ENCODE measurements at regions not wholly inside any gene's neighbourhood (a gene's known extent, or its start where the extent isn't known, plus 50 kb on each side); places are given as distances from the start of the nearest gene placed in this dataset.
"Not testable (repeated sequence)": the region's sequence is repeated elsewhere in the genome, so short reads cannot be mapped to it uniquely, and the experiment has no call there.

GRCh38 chr9:93879662-93880407, 75.3 kb downstream of the BARX1 start:
- DNase-seq (ENCODE audit: low read depth), result not testable (repeated sequence)

GRCh38 chr9:93875330-93875729, 79.8 kb downstream of the BARX1 start:
- no peak for DNase-seq (ENCODE audit: low read depth)

GRCh38 chr9:93874242-93874641, 80.9 kb downstream of the BARX1 start:
- DNase-seq (ENCODE audit: low read depth), result no peak

GRCh38 chr9:93871286-93871685, 83.9 kb downstream of the BARX1 start:
- no peak for DNase-seq (ENCODE audit: low read depth)

GRCh38 chr9:93869863-93870262, 85.3 kb downstream of the BARX1 start:
- no peak for DNase-seq (ENCODE audit: low read depth)

- DNase-seq (ENCODE audit: low read depth), result no peak
Measured at GRCh38 chr9:93869088-93869487, 86.1 kb downstream of the BARX1 start.

GRCh38 chr9:93865716-93866115, 89.4 kb downstream of the BARX1 start:
- DNase-seq (ENCODE audit: low read depth), result no peak

GRCh38 chr9:93865245-93865644, 89.9 kb downstream of the BARX1 start:
- DNase-seq (ENCODE audit: low read depth), result no peak

- DNase-seq (ENCODE audit: low read depth), result no peak
Measured at GRCh38 chr9:93864840-93865239, 90.3 kb downstream of the BARX1 start.

- no peak for DNase-seq (ENCODE audit: low read depth)
Measured at GRCh38 chr9:93864032-93864431, 91.1 kb downstream of the BARX1 start.

- DNase-seq (ENCODE audit: low read depth), result no peak
Measured at GRCh38 chr9:93862877-93863545, 92.1 kb downstream of the BARX1 start.

- no peak for DNase-seq (ENCODE audit: low read depth)
Measured at GRCh38 chr9:93861736-93862358, 93.3 kb downstream of the BARX1 start.

- DNase-seq (ENCODE audit: low read depth), result no peak
Measured at GRCh38 chr9:93860694-93861658, 94.2 kb downstream of the BARX1 start.

GRCh38 chr9:93859431-93860215, 95.5 kb downstream of the BARX1 start:
- DNase-seq (ENCODE audit: low read depth), result no peak

- DNase-seq (ENCODE audit: low read depth), result no peak
Measured at GRCh38 chr9:93857528-93857927, 97.6 kb downstream of the BARX1 start.

- DNase-seq (ENCODE audit: low read depth), result no peak
Measured at GRCh38 chr9:93852728-93853127, 102.4 kb downstream of the BARX1 start.

- no peak for DNase-seq (ENCODE audit: low read depth)
Measured at GRCh38 chr9:93846349-93846748, 108.8 kb downstream of the BARX1 start.

- DNase-seq (ENCODE audit: low read depth), result no peak
Measured at GRCh38 chr9:93843396-93843795, 111.8 kb downstream of the BARX1 start.

- DNase-seq (ENCODE audit: low read depth), result no peak
Measured at GRCh38 chr9:93830606-93831005, 124.5 kb downstream of the BARX1 start.

GRCh38 chr9:93830012-93830596, 125.1 kb downstream of the BARX1 start:
- no peak for DNase-seq (ENCODE audit: low read depth)
